IMR-90 (cell line): ENCODE measurements at regions not wholly inside any gene's neighbourhood (a gene's known extent, or its start where the extent isn't known, plus 50 kb on each side); places are given as distances from the start of the nearest gene placed in this dataset.

Source experiments
- ATAC-seq: fragments of 200-7000 bp; cut with Tn5 transposase; 2 replicates; pipeline ENCODE4 v1.9.1; 2020; ENCODE audit warnings: low read depth, mild to moderate bottlenecking, moderate library complexity
- BruUV-seq: library from RNA; stranded (reverse); fragments of 400-500 nt; replicated peaks from 2 replicates; lab custom pipeline; 2021; lab: Mats Ljungman, UMichigan
- CTCF ChIA-PET: fragments of 300-600 bp; formaldehyde crosslinking; extraction: SDS; loops from one replicate; lab custom pipeline; 2021; ENCODE audit warnings: antibody characterized with exemption; lab: Yijun Ruan, JAX
- POLR2A ChIA-PET: fragments of 300-600 bp; sonication (Branson Sonifier 250); formaldehyde crosslinking; loops from one replicate; lab custom pipeline; 2022; ENCODE audit warnings: antibody characterized with exemption; ENCODE audit not compliant: unreplicated experiment; lab: Charles Lee
- DNase-seq: peaks from one replicate; pipeline ENCODE4 v3.0.0; 2013
- H2AFZ ChIP-seq: replicated peaks from 2 replicates; pipeline ENCODE3; 2013; ENCODE audit warnings: low read length, mild to moderate bottlenecking; ENCODE audit not compliant: poor library complexity
- H2AK5ac ChIP-seq: 2 replicates; pipeline ENCODE4 v1.6.1; 2013; ENCODE audit warnings: low read depth, low read length, inconsistent platforms
- H2AK9ac ChIP-seq: replicated peaks from 2 replicates; pipeline ENCODE3; 2013; ENCODE audit warnings: mild to moderate bottlenecking, low read depth, low read length, moderate library complexity; ENCODE audit not compliant: poor library complexity
- H2BK120ac ChIP-seq: 2 replicates; pipeline ENCODE4 v1.6.1; 2013; ENCODE audit warnings: low read depth, low read length, inconsistent platforms
- H2BK15ac ChIP-seq: 3 replicates; pipeline ENCODE4 v1.6.1; 2013; ENCODE audit warnings: low read depth, low read length, inconsistent platforms
- H2BK20ac ChIP-seq: 2 replicates; pipeline ENCODE4 v1.6.1; 2013; ENCODE audit warnings: low read depth, mild to moderate bottlenecking, inconsistent platforms, low read length, moderate library complexity
- H2BK5ac ChIP-seq: 2 replicates; pipeline ENCODE4 v1.6.1; 2013; ENCODE audit warnings: mild to moderate bottlenecking, low read depth, low read length, inconsistent platforms; ENCODE audit not compliant: poor library complexity, severe bottlenecking
- H3K14ac ChIP-seq: replicated peaks from 2 replicates; pipeline ENCODE4 v1.6.1; 2013; ENCODE audit warnings: low read depth, low read length, inconsistent platforms
- H3K18ac ChIP-seq: 2 replicates; pipeline ENCODE4 v1.6.1; 2013; ENCODE audit warnings: low read depth, low read length, control low read depth
- H3K23ac ChIP-seq: 2 replicates; pipeline ENCODE4 v1.6.1; 2013; ENCODE audit warnings: low read depth, low read length, inconsistent platforms
- H3K27ac ChIP-seq: 2 replicates; pipeline ENCODE4 v1.5.1; 2013; ENCODE audit warnings: mild to moderate bottlenecking, control low read depth, low read length; ENCODE audit not compliant: insufficient read depth
- H3K27me3 ChIP-seq: 2 replicates; pipeline ENCODE4 v1.6.1; 2013; ENCODE audit warnings: low read length; ENCODE audit not compliant: control insufficient read depth, insufficient read depth
- H3K36me3 ChIP-seq: 2 replicates; pipeline ENCODE4 v1.6.1; 2013; ENCODE audit warnings: low read length, mixed read lengths; ENCODE audit not compliant: control insufficient read depth, insufficient read depth
- H3K4ac ChIP-seq: 2 replicates; pipeline ENCODE4 v1.6.1; 2013; ENCODE audit warnings: low read depth, low read length, inconsistent platforms
- H3K4me1 ChIP-seq: 2 replicates; pipeline ENCODE4 v1.6.1; 2013; ENCODE audit warnings: low read length, mixed read lengths; ENCODE audit not compliant: control insufficient read depth, insufficient read depth
- H3K4me2 ChIP-seq: 2 replicates; pipeline ENCODE4 v1.6.1; 2013; ENCODE audit warnings: low read depth, mild to moderate bottlenecking, control low read depth, low read length, moderate library complexity
- H3K4me3 ChIP-seq: 2 replicates; pipeline ENCODE4 v1.5.1; 2013; ENCODE audit warnings: low read depth, mild to moderate bottlenecking, control low read depth, low read length, moderate library complexity; ENCODE audit not compliant: insufficient read depth
- H3K56ac ChIP-seq: 2 replicates; pipeline ENCODE4 v1.6.1; 2013; ENCODE audit warnings: low read length, inconsistent platforms; ENCODE audit not compliant: insufficient read depth; ENCODE audit errors: extremely low read depth
- H3K79me1 ChIP-seq, 2 experiments: 2 replicates each; pipeline ENCODE4 v1.6.1; 2013; ENCODE audit warnings: low read length in 2 of 2, inconsistent platforms in 1 of 2, low read depth in 1 of 2
- H3K9ac ChIP-seq: 2 replicates; pipeline ENCODE4 v1.6.1; 2013; ENCODE audit warnings: low read depth, low read length, control low read depth
- H3K9me1 ChIP-seq: 2 replicates; pipeline ENCODE4 v1.6.1; 2013; ENCODE audit warnings: low read length, inconsistent platforms; ENCODE audit not compliant: insufficient read depth
- H3K9me3 ChIP-seq: 2 replicates; pipeline ENCODE4 v1.6.1; 2013; ENCODE audit warnings: low read length; ENCODE audit not compliant: control insufficient read depth, insufficient read depth
- H4K20me1 ChIP-seq: 2 replicates; pipeline ENCODE4 v1.6.1; 2013; ENCODE audit warnings: low read length, inconsistent platforms; ENCODE audit not compliant: insufficient read depth
- H4K5ac ChIP-seq: 2 replicates; pipeline ENCODE4 v1.6.1; 2013; ENCODE audit warnings: mild to moderate bottlenecking, low read depth, low read length, control low read depth
- H4K8ac ChIP-seq, 2 experiments: 2 replicates each; pipeline ENCODE4 v1.6.1; 2013; ENCODE audit warnings: low read depth in 2 of 2, low read length in 2 of 2, control low read depth in 1 of 2, inconsistent platforms in 1 of 2
- H4K91ac ChIP-seq: 2 replicates; pipeline ENCODE4 v1.6.1; 2013; ENCODE audit warnings: low read depth, low read length, inconsistent platforms; ENCODE audit not compliant: insufficient read depth
- CEBPB ChIP-seq: IDR thresholded peaks from 2 replicates; pipeline ENCODE4 v1.6.1; 2012; ENCODE audit warnings: low read depth, low read length, improper control_type of control experiment
- ELK1 ChIP-seq: fragments of 150-350 bp; IDR thresholded peaks from 2 replicates; pipeline ENCODE4 v1.6.1; 2016; ENCODE audit warnings: low read depth, mild to moderate bottlenecking, low read length, moderate library complexity, borderline replicate concordance
- FOS ChIP-seq: fragments of 150-350 bp; IDR thresholded peaks from 2 replicates; pipeline ENCODE4 v1.6.1; 2016; ENCODE audit warnings: low read depth, low read length
- MXI1 ChIP-seq: IDR thresholded peaks from 2 replicates; pipeline ENCODE4 v1.6.1; 2012; ENCODE audit warnings: low read depth, mild to moderate bottlenecking, low read length, moderate library complexity, borderline replicate concordance
- NFE2L2 ChIP-seq: fragments of 150-350 bp; IDR thresholded peaks from 2 replicates; pipeline ENCODE4 v1.6.1; 2016; ENCODE audit warnings: low read depth, mild to moderate bottlenecking, low read length
- POLR2A ChIP-seq: IDR thresholded peaks from 2 replicates; pipeline ENCODE4 v1.6.1; 2012; ENCODE audit warnings: mild to moderate bottlenecking, low read depth, low read length
- RAD21 ChIP-seq: IDR thresholded peaks from 2 replicates; pipeline ENCODE4 v1.6.1; 2012; ENCODE audit warnings: low read length, improper control_type of control experiment
- RFX5 ChIP-seq: IDR thresholded peaks from 2 replicates; pipeline ENCODE4 v1.8.0; 2012; ENCODE audit warnings: low read depth, mild to moderate bottlenecking, low read length, moderate library complexity
- SMC3 ChIP-seq: fragments of 150-350 bp; IDR thresholded peaks from 2 replicates; pipeline ENCODE4 v1.6.1; 2016; ENCODE audit warnings: low read depth, mild to moderate bottlenecking, antibody characterized with exemption, low read length, moderate library complexity
- WGBS, 2 experiments: methylation state at CpG; one replicate each; pipeline versions ENCODE4 v1.1.5 to v1.1.7; 2013; ENCODE audit warnings: missing lambda C conversion rate in 2 of 2; ENCODE audit not compliant: insufficient read length in 1 of 2; ENCODE audit errors: extremely low coverage in 2 of 2; 5-methylcytosine and 5-hydroxymethylcytosine counted together
- dilution Hi-C: fragments of 300-500 bp; cut with HindIII; formaldehyde crosslinking; loops from one replicate; pipeline ENCODE4 v1.14.3; 2018; ENCODE audit warnings: low sequenced_read_pairs; ENCODE audit not compliant: unreplicated experiment
- in situ Hi-C: fragments of 300-500 bp; cut with MboI; formaldehyde crosslinking; loops from 3 replicates; pipeline ENCODE4 v1.14.3; 2019; ENCODE audit warnings: low sequenced_read_pairs, inconsistent platforms, mixed read lengths
- intact Hi-C: fragments of 100-400 bp; cut with micrococcal nuclease; formaldehyde crosslinking; loops from 2 replicates; pipeline ENCODE4 v1.10.0; 2022

- TF ChIP-seq MXI1: no peak
Measured at GRCh38 chr20:16639027-16639941, 66.0 kb upstream of the KIF16B start (continued).

GRCh38 chr20:16637797-16638196, 64.5 kb upstream of the KIF16B start:
- Histone ChIP-seq H4K5ac (no peak overlapping the region), H2BK15ac (no peak overlapping the region), H2BK20ac (no peak overlapping the region), H2AK9ac (no peak overlapping the region), H3K27ac (no peak overlapping the region), H3K4me1 (no peaks in the 10 kb centered on the region), H3K79me1 (no peaks in the 10 kb centered on the region), H3K9me3 (no peaks in the 10 kb centered on the region), H2AFZ (no peak overlapping the region), H4K20me1 (no peaks in the 10 kb centered on the region), H3K9ac (no peak overlapping the region), H3K23ac (no peak overlapping the region), H2AK5ac (no peak overlapping the region), H3K4me3 (no peak overlapping the region), H3K36me3 (no peaks in the 10 kb centered on the region), H3K56ac (no peak overlapping the region), H2BK120ac (no peak overlapping the region), H3K4me2 (no peak overlapping the region), H2BK5ac (no peak overlapping the region), H3K27me3 (no peaks in the 10 kb centered on the region; the same call in 1 of the 2 replicates), H4K8ac (no peak overlapping the region), H3K18ac (no peak overlapping the region), H3K9me1 (no peaks in the 10 kb centered on the region), H3K4ac (no peak overlapping the region), H3K14ac (no peak overlapping the region), H4K91ac (no peak overlapping the region)
- POLR2A ChIA-PET: no interaction called here
- in situ Hi-C loops (no loop called here), intact Hi-C loops (no loop called here), dilution Hi-C loops (no loop called here)
- BruUV-seq: no TSS peak
- ATAC-seq: no peak
- no peak for DNase-seq
- TF ChIP-seq SMC3 (no peak), NFE2L2 (no peak), RFX5 (no peak), FOS (no peak), ELK1 (no peak), POLR2A (no peak), RAD21 (no peak), CEBPB (no peak)
- CTCF ChIA-PET: no interaction called here
- 39% methylated on average over 3 of the region's 10 CpGs; no CpG with 5 or more reads in 1 of the 2 experiments for WGBS, 2 experiments
